ENCODE measurements at regions not wholly inside any gene's neighbourhood (a gene's known extent, or its start where the extent isn't known, plus 50 kb on each side); places are given as distances from the start of the nearest gene placed in this dataset.

DNA sequence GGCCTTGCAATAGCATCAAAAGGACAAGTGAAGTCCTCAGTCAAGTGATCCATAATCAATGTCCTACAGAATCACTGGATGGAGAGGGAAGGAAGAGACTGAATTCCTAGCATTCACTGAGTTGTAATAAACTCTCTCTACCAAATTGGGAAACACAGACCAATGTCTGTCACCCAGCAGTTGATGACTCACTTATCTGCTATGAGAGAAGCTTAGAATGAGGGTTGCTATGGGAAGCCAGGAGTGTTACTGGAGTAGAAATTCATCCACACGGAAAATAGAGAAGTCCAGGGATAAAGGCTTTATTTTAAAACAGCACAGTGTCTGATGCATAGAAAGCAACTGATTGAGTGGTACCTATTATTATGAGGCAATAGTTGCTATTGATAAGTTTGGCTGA is 407.4 kb downstream of the BRINP1 start:
- H3F3A ChIP-seq (ENCODE audit: low read depth) = no peaks in the 10 kb centered on the region
- no peaks in the 10 kb centered on the region for H4K20me1 ChIP-seq (ENCODE audit: low read depth)
- H2AFZ ChIP-seq (replicated peaks) = no peak overlapping the region
- no peaks in the 10 kb centered on the region for H3K9me3 ChIP-seq (ENCODE audit: low read depth)
- no peaks in the 10 kb centered on the region for H3K27me3 ChIP-seq
- peak; percentile 24 for DNase-seq (ENCODE audit: low spot score)
- H3K9ac ChIP-seq = no peak overlapping the region
- no peak overlapping the region for H3K4me3 Mint-ChIP-seq
- H3K27me3 Mint-ChIP-seq (ENCODE audit: insufficient read depth, low read depth) = no peaks in the 10 kb centered on the region
- TF ChIP-seq, protein P1, sequence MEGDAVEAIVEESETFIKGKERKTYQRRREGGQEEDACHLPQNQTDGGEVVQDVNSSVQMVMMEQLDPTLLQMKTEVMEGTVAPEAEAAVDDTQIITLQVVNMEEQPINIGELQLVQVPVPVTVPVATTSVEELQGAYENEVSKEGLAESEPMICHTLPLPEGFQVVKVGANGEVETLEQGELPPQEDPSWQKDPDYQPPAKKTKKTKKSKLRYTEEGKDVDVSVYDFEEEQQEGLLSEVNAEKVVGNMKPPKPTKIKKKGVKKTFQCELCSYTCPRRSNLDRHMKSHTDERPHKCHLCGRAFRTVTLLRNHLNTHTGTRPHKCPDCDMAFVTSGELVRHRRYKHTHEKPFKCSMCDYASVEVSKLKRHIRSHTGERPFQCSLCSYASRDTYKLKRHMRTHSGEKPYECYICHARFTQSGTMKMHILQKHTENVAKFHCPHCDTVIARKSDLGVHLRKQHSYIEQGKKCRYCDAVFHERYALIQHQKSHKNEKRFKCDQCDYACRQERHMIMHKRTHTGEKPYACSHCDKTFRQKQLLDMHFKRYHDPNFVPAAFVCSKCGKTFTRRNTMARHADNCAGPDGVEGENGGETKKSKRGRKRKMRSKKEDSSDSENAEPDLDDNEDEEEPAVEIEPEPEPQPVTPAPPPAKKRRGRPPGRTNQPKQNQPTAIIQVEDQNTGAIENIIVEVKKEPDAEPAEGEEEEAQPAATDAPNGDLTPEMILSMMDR (IDR thresholded peaks at IDR 0.05) = no peak
- no peak for TF ChIP-seq EZH2 (IDR thresholded peaks at IDR 0.05)
- TF ChIP-seq EZH2phosphoT487 (IDR thresholded peaks at IDR 0.05) = no peak
- no peaks in the 10 kb centered on the region for H3K4me1 ChIP-seq
- no peak overlapping the region for H3K4me2 ChIP-seq
- no peaks in the 10 kb centered on the region for H3K36me3 Mint-ChIP-seq
- H3K4me3 ChIP-seq = no peak overlapping the region
- no peaks in the 10 kb centered on the region for H3K79me2 ChIP-seq (ENCODE audit: low read depth)
- H3K9me3 Mint-ChIP-seq = no peaks in the 10 kb centered on the region
- H3K27ac Mint-ChIP-seq = peak overlapping the region; percentile 28
- H3K4me1 Mint-ChIP-seq = peaks cover 27% of the 10 kb centered on the region
- no peak overlapping the region for H3K27ac ChIP-seq
- H3K36me3 ChIP-seq = no peaks in the 10 kb centered on the region

DNA sequence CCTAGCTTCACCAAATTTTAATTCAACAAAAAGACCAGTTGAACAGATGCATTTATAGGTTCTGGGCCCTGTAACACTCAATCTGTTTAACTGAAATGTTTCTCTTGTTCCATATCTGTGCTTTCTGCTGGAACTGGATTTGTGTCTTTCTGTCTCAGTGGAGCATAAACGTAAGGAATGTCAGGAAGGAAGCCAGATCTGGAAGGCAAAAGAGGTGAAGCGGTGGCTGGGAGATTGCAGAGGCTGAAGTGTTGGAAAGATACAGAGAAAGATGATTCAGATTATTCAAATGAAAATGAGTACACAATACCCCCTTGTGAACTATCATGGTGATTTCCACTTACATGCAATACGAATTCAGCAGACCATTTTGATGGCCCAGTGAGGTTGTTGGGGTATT is 406.8 kb downstream of the BRINP1 start:
- Histone ChIP-seq H2AFZ (replicated peaks) (no peak overlapping the region), H3K27ac (no peak overlapping the region), H3K4me2 (no peak overlapping the region), H3K36me3 (no peaks in the 10 kb centered on the region), H4K20me1 (ENCODE audit: low read depth) (no peaks in the 10 kb centered on the region), H3F3A (ENCODE audit: low read depth) (no peaks in the 10 kb centered on the region), H3K79me2 (ENCODE audit: low read depth) (no peaks in the 10 kb centered on the region), H3K9ac (no peak overlapping the region), H3K4me3 (no peak overlapping the region), H3K27me3 (no peaks in the 10 kb centered on the region), H3K9me3 (ENCODE audit: low read depth) (no peaks in the 10 kb centered on the region), H3K4me1 (no peaks in the 10 kb centered on the region)
- peaks cover 27% of the 10 kb centered on the region for H3K4me1 Mint-ChIP-seq
- no peak for TF ChIP-seq EZH2phosphoT487 (IDR thresholded peaks at IDR 0.05)
- no peak for TF ChIP-seq EZH2 (IDR thresholded peaks at IDR 0.05)
- TF ChIP-seq, protein P1 (IDR thresholded peaks at IDR 0.05) = no peak
- no peaks in the 10 kb centered on the region for H3K36me3 Mint-ChIP-seq
- no peak for DNase-seq (ENCODE audit: low spot score)
- no peaks in the 10 kb centered on the region for H3K27me3 Mint-ChIP-seq (ENCODE audit: insufficient read depth, low read depth)
- peak overlapping the region; percentile 8 for H3K27ac Mint-ChIP-seq
- no peak overlapping the region for H3K4me3 Mint-ChIP-seq
- no peaks in the 10 kb centered on the region for H3K9me3 Mint-ChIP-seq

DNA sequence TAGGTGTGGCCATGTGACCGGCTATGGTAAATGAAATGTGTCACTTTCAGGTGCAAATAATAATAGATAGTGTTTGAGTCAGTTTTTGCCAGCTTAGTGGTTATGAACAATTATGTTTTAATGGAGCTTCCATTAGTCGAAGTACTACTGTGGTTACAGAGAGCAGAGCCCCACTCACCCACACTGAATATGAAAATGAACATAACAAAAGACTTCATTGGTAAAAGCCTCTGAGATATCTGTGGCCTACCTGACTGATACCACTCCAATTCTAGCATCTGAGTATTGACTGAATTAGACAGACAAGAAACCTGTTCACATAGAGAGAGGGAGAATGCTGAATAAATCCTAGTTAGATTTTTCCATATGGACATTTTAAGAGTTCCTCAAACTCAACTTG is 405.6 kb downstream of the BRINP1 start:
- no peaks in the 10 kb centered on the region for H3K36me3 Mint-ChIP-seq
- Histone ChIP-seq H3K9me3 (ENCODE audit: low read depth) (no peaks in the 10 kb centered on the region), H3K79me2 (ENCODE audit: low read depth) (no peaks in the 10 kb centered on the region), H3K4me1 (no peaks in the 10 kb centered on the region), H4K20me1 (ENCODE audit: low read depth) (no peaks in the 10 kb centered on the region), H3K36me3 (no peaks in the 10 kb centered on the region), H3F3A (ENCODE audit: low read depth) (no peaks in the 10 kb centered on the region), H3K27me3 (no peaks in the 10 kb centered on the region), H3K9ac (no peak overlapping the region), H3K4me2 (no peak overlapping the region), H3K27ac (no peak overlapping the region), H2AFZ (replicated peaks) (no peak overlapping the region), H3K4me3 (no peak overlapping the region)
- no peak overlapping the region for H3K27ac Mint-ChIP-seq
- peaks cover 27% of the 10 kb centered on the region for H3K4me1 Mint-ChIP-seq
- DNase-seq (ENCODE audit: low spot score) = no peak
- no peak overlapping the region for H3K4me3 Mint-ChIP-seq
- TF ChIP-seq EZH2phosphoT487 (IDR thresholded peaks at IDR 0.05) (no peak), EZH2 (IDR thresholded peaks at IDR 0.05) (no peak)
- TF ChIP-seq, protein P1 (IDR thresholded peaks at IDR 0.05) = no peak
- no peaks in the 10 kb centered on the region for H3K9me3 Mint-ChIP-seq
- no peaks in the 10 kb centered on the region for H3K27me3 Mint-ChIP-seq (ENCODE audit: insufficient read depth, low read depth)
